ENCODE measurements at regions not wholly inside any gene's neighbourhood (a gene's known extent, or its start where the extent isn't known, plus 50 kb on each side); places are given as distances from the start of the nearest gene placed in this dataset.
A peak's percentile ranks its signal among the peaks of the same experiment; 100 is the strongest.

- no peak for DNase-seq
Measured at GRCh38 chr5:26828294-26828693, 210.1 kb downstream of the CDH9 start.

- DNase-seq = no peak
Measured at GRCh38 chr5:26813235-26813634, 225.2 kb downstream of the CDH9 start.

GRCh38 chr5:26812714-26813113 is 225.7 kb downstream of the CDH9 start:
- no peak for DNase-seq

- DNase-seq = no peak
Measured at GRCh38 chr5:26807231-26808199, 230.9 kb downstream of the CDH9 start.

GRCh38 chr5:26805076-26805475 is 233.3 kb downstream of the CDH9 start:
- DNase-seq = no peak

- DNase-seq = no peak
Measured at GRCh38 chr5:26802944-26803343, 235.4 kb downstream of the CDH9 start.

- no peak for DNase-seq
Measured at GRCh38 chr5:26791433-26791832, 247.0 kb downstream of the CDH9 start.

GRCh38 chr5:26791021-26791420 is 247.4 kb downstream of the CDH9 start:
- DNase-seq = no peak

- peak; percentile 21 for DNase-seq
Measured at GRCh38 chr5:26763215-26763614, 275.2 kb downstream of the CDH9 start.

- peak; percentile 14 for DNase-seq
Measured at GRCh38 chr5:26761446-26761845, 276.9 kb downstream of the CDH9 start.

GRCh38 chr5:26761045-26761444 is 277.3 kb downstream of the CDH9 start:
- DNase-seq = peak; percentile 4

GRCh38 chr5:26757941-26758340 is 280.4 kb downstream of the CDH9 start:
- no peak for DNase-seq

- no peak for DNase-seq
Measured at GRCh38 chr5:26749829-26750228, 288.6 kb downstream of the CDH9 start.

- no peak for DNase-seq
Measured at GRCh38 chr5:26740182-26740581, 298.2 kb downstream of the CDH9 start.

GRCh38 chr5:26737348-26738265 is 300.8 kb downstream of the CDH9 start:
- DNase-seq = no peak

- no peak for DNase-seq
Measured at GRCh38 chr5:26727916-26728315, 310.5 kb downstream of the CDH9 start.

- DNase-seq = no peak
Measured at GRCh38 chr5:26719803-26720202, 318.6 kb downstream of the CDH9 start.

GRCh38 chr5:26700759-26701384 is 337.5 kb downstream of the CDH9 start:
- no peak for DNase-seq

GRCh38 chr5:26692952-26693351 is 345.4 kb downstream of the CDH9 start:
- DNase-seq = no peak

- DNase-seq = no peak
Measured at GRCh38 chr5:26691486-26691885, 346.9 kb downstream of the CDH9 start.

GRCh38 chr5:26690511-26690910 is 347.9 kb downstream of the CDH9 start:
- DNase-seq = no peak

- DNase-seq = no peak
Measured at GRCh38 chr5:26681861-26682260, 356.5 kb downstream of the CDH9 start.

All from muscle of arm (tissue), 1 donor.